Testis (tissue), 2 donors: ENCODE measurements at regions not wholly inside any gene's neighbourhood (a gene's known extent, or its start where the extent isn't known, plus 50 kb on each side); places are given as distances from the start of the nearest gene placed in this dataset.

ENCODE experiments used
- POLR2A ChIP-seq: fragments of 450-650 bp; IDR thresholded peaks from one replicate; pipeline ENCODE4 v1.6.1; 2017; ENCODE audit warnings: antibody characterized with exemption, mild to moderate bottlenecking, moderate library complexity
- TF ChIP-seq, protein P1 (sequence below), 3 experiments: fragments of 450-650 bp in 2 of 3; fragments of 200-600 bp in 1 of 3; sonication (generic) in 1 of 3; IDR thresholded peaks; one replicate each; pipeline ENCODE4 v1.5.1; 2016 to 2019; ENCODE audit warnings: antibody characterized with exemption in 3 of 3, mild to moderate bottlenecking in 2 of 3, moderate library complexity in 1 of 3

DNA sequence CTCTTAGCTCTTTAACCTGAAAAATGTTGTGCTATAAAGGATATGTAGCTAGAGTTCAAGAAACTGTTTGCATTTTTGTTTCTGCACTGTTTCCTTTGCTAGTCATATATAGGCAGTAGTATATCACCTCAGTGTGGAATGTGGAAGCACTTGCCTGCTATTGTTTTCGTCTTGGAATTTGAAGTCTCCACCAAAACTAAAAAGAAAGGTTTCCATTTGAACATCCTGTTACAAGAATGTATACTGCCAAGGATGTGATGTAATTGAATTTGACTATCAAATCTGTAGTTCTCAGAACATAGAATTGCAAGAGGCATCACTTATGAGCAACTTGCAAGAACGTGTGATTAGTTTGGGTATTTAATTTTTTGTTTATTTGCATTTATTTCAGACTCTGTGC lies 51.1 kb upstream of the MEOX2 start:
- no peak for TF ChIP-seq POLR2A
- TF ChIP-seq, protein P1, sequence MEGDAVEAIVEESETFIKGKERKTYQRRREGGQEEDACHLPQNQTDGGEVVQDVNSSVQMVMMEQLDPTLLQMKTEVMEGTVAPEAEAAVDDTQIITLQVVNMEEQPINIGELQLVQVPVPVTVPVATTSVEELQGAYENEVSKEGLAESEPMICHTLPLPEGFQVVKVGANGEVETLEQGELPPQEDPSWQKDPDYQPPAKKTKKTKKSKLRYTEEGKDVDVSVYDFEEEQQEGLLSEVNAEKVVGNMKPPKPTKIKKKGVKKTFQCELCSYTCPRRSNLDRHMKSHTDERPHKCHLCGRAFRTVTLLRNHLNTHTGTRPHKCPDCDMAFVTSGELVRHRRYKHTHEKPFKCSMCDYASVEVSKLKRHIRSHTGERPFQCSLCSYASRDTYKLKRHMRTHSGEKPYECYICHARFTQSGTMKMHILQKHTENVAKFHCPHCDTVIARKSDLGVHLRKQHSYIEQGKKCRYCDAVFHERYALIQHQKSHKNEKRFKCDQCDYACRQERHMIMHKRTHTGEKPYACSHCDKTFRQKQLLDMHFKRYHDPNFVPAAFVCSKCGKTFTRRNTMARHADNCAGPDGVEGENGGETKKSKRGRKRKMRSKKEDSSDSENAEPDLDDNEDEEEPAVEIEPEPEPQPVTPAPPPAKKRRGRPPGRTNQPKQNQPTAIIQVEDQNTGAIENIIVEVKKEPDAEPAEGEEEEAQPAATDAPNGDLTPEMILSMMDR (IDR thresholded peaks at IDR 0.05) = no peak
